ENCODE measurements at regions not wholly inside any gene's neighbourhood (a gene's known extent, or its start where the extent isn't known, plus 50 kb on each side); places are given as distances from the start of the nearest gene placed in this dataset.

GRCh38 chr2:8484502-8485283 lies 197.2 kb upstream of the ID2 start:
- peaks cover 3% of the 10 kb centered on the region for H3K9me3 Mint-ChIP-seq
- H3K4me1 Mint-ChIP-seq = peaks cover 22% of the 10 kb centered on the region
- H3F3A ChIP-seq (ENCODE audit: low read depth) = no peaks in the 10 kb centered on the region
- no peaks in the 10 kb centered on the region for H4K20me1 ChIP-seq (ENCODE audit: low read depth)
- no peak overlapping the region for H3K27ac Mint-ChIP-seq
- no peaks in the 10 kb centered on the region for H3K36me3 ChIP-seq
- no peak overlapping the region for H3K4me2 ChIP-seq
- no peak for DNase-seq (ENCODE audit: low spot score)
- H3K79me2 ChIP-seq (ENCODE audit: low read depth) = no peaks in the 10 kb centered on the region
- no peaks in the 10 kb centered on the region for H3K27me3 ChIP-seq
- no peak overlapping the region for H3K4me3 Mint-ChIP-seq
- no peak overlapping the region for H2AFZ ChIP-seq (replicated peaks)
- H3K4me1 ChIP-seq = peaks cover 14% of the 10 kb centered on the region
- no peak overlapping the region for H3K27ac ChIP-seq
- peaks cover 9% of the 10 kb centered on the region for H3K27me3 Mint-ChIP-seq (ENCODE audit: insufficient read depth, low read depth)
- no peaks in the 10 kb centered on the region for H3K36me3 Mint-ChIP-seq
- no peak overlapping the region for H3K9ac ChIP-seq
- no peak for TF ChIP-seq CTCF (IDR thresholded peaks at IDR 0.05)
- TF ChIP-seq EZH2phosphoT487 (IDR thresholded peaks at IDR 0.05) = no peak
- no peak for TF ChIP-seq EZH2 (IDR thresholded peaks at IDR 0.05)
- H3K4me3 ChIP-seq = no peak overlapping the region
- no peaks in the 10 kb centered on the region for H3K9me3 ChIP-seq (ENCODE audit: low read depth)

GRCh38 chr2:8485736-8486135 lies 196.1 kb upstream of the ID2 start:
- peaks cover 3% of the 10 kb centered on the region for H3K9me3 Mint-ChIP-seq
- Histone ChIP-seq H3K9me3 (ENCODE audit: low read depth) (no peaks in the 10 kb centered on the region), H3K79me2 (ENCODE audit: low read depth) (no peaks in the 10 kb centered on the region), H3K4me1 (peaks cover 18% of the 10 kb centered on the region), H3K36me3 (no peaks in the 10 kb centered on the region), H3K9ac (no peak overlapping the region), H3F3A (ENCODE audit: low read depth) (no peaks in the 10 kb centered on the region), H4K20me1 (ENCODE audit: low read depth) (no peaks in the 10 kb centered on the region), H3K4me2 (no peak overlapping the region), H3K4me3 (no peak overlapping the region), H2AFZ (replicated peaks) (no peak overlapping the region), H3K27ac (no peak overlapping the region), H3K27me3 (no peaks in the 10 kb centered on the region)
- no peak overlapping the region for H3K27ac Mint-ChIP-seq
- H3K36me3 Mint-ChIP-seq = no peaks in the 10 kb centered on the region
- DNase-seq (ENCODE audit: low spot score) = no peak
- peaks cover 9% of the 10 kb centered on the region for H3K27me3 Mint-ChIP-seq (ENCODE audit: insufficient read depth, low read depth)
- TF ChIP-seq CTCF (IDR thresholded peaks at IDR 0.05) = no peak
- no peak for TF ChIP-seq EZH2phosphoT487 (IDR thresholded peaks at IDR 0.05)
- no peak for TF ChIP-seq EZH2 (IDR thresholded peaks at IDR 0.05)
- H3K4me1 Mint-ChIP-seq = peaks cover 26% of the 10 kb centered on the region
- no peak overlapping the region for H3K4me3 Mint-ChIP-seq

- H3K9me3 Mint-ChIP-seq = peaks cover 3% of the 10 kb centered on the region
Measured at GRCh38 chr2:8486141-8486540, 195.7 kb upstream of the ID2 start.

More at GRCh38 chr2:8486141-8486540, 195.7 kb upstream of the ID2 start:
- Mint-ChIP-seq H3K27ac (no peak overlapping the region), H3K4me1 (peaks cover 27% of the 10 kb centered on the region), H3K27me3 (ENCODE audit: insufficient read depth, low read depth) (peaks cover 9% of the 10 kb centered on the region), H3K4me3 (no peak overlapping the region), H3K36me3 (no peaks in the 10 kb centered on the region)
- H2AFZ ChIP-seq (replicated peaks) = no peak overlapping the region
- H3K27ac ChIP-seq = no peak overlapping the region
- no peak for TF ChIP-seq CTCF (IDR thresholded peaks at IDR 0.05)
- no peak for TF ChIP-seq EZH2phosphoT487 (IDR thresholded peaks at IDR 0.05)
- no peak for TF ChIP-seq EZH2 (IDR thresholded peaks at IDR 0.05)
- H3K79me2 ChIP-seq (ENCODE audit: low read depth) = no peaks in the 10 kb centered on the region
- no peaks in the 10 kb centered on the region for H3K36me3 ChIP-seq
- no peaks in the 10 kb centered on the region for H3F3A ChIP-seq (ENCODE audit: low read depth)
- H3K4me2 ChIP-seq = no peak overlapping the region
- DNase-seq (ENCODE audit: low spot score) = no peak
- H3K9me3 ChIP-seq (ENCODE audit: low read depth) = no peaks in the 10 kb centered on the region
- peaks cover 22% of the 10 kb centered on the region for H3K4me1 ChIP-seq
- H3K27me3 ChIP-seq = no peaks in the 10 kb centered on the region
- H3K4me3 ChIP-seq = no peak overlapping the region
- H4K20me1 ChIP-seq (ENCODE audit: low read depth) = no peaks in the 10 kb centered on the region
- H3K9ac ChIP-seq = no peak overlapping the region
